HS-27A (cell line): ENCODE measurements at regions not wholly inside any gene's neighbourhood (a gene's known extent, or its start where the extent isn't known, plus 50 kb on each side); places are given as distances from the start of the nearest gene placed in this dataset.

ENCODE experiments used
- DNase-seq: peaks from one replicate; pipeline ENCODE4 v3.0.0-alpha.2; 2012; ENCODE audit warnings: low read depth, missing footprints

- no peak for DNase-seq
Measured at GRCh38 chr10:4074545-4075407, 289.8 kb upstream of the KLF6 start.

- DNase-seq: no peak
Measured at GRCh38 chr10:4073912-4074311, 288.9 kb upstream of the KLF6 start.

GRCh38 chr10:4070921-4071660 is 286.1 kb upstream of the KLF6 start:
- DNase-seq: no peak

DNA sequence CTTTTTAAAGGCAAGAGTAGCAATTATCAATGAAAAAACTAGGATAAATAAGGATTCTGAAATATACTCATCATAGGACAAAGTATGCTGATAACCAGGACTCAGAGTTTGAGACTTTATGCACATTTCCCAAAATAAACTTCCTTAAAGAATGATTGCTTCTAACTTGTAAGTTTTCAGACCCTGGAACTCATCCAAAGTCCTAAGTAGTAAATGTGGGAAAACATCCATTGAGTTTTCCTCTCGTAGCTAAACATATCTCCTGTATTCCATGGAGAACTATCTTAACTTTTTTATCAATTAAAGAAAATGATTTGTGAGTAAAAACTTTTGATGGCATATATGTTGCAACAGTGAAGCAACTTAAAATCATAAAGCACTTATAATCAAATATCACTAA is 285.2 kb upstream of the KLF6 start:
- DNase-seq: no peak

DNA sequence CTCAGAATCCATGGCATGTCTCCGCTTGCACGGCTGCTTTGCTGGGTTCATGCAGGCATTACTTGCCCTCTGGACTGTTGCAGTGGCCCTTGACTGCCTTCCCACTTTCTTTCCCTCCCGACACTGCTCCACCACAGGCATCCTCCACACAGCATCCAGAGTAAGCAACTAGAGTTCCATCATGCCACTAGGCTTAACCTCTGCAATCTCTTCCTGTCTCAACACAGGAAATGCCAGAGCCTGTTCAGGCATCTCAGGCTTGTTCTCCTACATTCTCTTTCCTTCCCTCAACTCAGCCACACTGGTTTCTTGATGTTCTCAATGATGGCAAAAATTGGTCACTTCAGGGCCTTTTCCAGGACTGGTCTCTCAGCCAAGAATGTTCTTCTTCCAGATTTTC is 284.5 kb upstream of the KLF6 start:
- no peak for DNase-seq

DNA sequence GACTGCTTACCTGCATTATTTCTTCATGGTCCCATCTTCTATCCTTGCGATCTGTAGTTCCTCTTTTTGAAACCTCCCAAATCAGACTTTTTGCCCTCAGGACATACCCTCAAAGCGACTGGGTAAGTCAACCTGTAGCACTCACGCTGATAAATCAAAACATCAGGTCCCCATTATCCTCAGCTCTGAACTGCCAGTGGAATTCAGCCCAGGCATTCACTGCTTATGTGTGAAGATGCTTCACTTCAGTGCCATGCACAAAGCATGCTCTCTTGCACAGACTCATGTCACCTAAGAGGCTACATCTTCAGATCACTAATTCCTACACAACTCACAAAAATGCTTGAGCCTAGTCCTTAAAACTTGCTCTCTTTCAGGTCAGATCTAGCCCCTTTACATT is 283.6 kb upstream of the KLF6 start:
- DNase-seq: no peak

DNA sequence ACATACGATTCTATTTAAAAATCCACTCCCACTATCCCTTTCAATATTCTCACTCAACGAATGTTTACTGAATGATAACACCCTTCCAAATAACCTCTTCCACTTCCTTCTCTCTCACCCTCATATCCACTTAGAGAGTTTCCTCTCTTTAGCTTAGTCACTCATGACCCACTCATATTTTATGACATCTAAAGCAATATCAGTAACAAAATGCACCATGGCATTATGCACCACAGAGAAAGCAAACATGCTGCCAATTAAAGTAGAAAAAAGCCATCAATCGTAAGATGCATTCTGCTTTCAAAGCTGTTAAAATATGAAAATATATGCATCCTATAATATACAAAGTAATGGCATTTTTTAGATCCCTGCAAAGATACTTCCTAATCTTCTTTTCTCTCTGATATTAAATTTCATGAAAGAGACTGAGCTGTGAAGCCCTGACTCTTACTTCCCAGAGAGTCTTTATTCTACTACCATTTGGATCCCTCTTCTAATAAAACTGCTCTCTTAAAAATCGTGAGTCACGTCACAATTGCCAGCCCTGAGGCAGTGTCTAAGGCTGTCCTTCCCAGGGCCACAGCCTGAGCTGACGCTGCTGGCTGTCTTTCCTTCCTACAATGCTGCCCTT is 283.0 kb upstream of the KLF6 start:
- no peak for DNase-seq

DNA sequence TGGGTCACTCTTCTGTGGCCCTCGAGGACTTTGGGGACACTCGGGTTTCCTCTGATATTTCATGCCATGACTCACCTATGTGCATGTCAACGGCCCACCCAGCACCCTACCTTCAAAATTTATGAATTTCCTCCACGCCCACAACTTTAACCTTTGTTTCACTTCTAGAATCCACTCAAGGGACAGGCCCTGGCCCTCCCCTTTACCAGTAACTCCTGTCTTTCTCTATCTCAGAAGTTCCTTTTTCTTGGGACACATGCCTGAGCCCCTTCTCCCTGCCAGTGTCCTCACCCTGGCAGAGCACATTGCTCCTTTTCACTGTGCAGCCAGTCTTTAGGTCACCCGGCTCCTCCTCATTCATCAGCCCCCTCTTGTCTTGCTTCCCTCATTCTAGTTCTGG is 282.5 kb upstream of the KLF6 start:
- DNase-seq: no peak

DNA sequence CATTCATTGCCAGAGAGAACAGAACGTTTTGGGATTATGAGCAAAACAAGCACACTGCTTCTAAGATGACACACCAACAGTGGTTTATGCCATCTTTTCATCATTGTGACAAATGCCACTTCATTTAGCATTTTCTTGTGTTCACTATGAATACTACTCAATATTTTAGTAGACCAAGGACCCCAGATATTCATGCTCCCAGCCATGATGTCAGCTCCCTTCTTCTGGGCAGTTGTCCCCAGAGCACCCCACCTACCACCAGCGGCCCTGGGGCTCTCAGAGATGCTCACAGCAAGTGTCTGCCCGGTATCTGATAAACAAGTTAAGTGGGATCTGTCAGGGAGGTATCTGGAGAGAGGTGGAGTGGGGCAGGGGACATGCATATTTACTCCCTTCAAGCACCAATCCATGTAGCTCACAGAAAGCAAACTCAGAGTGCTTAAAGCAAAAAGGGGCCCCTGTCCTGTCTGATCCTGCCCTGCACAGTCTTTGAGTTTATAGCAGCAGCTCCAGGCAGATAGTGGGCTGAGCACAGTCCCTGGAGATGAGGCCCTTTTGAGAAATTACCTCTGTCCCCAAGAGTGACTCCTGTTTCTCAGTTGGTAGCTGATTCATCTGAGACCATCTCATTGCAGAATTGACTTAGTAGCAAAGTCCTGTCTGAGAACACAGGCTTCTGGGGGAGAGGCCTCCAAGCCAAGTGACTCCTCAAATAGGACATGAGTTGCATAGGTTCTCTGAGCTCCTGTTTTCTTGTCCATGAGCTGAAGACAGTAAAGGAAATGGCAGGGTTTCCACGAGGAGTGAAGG is 281.8 kb upstream of the KLF6 start:
- no peak for DNase-seq

- DNase-seq: no peak
Measured at GRCh38 chr10:4064489-4064888, 279.5 kb upstream of the KLF6 start.

- DNase-seq: no peak
Measured at GRCh38 chr10:4063717-4064116, 278.7 kb upstream of the KLF6 start.

- no peak for DNase-seq
Measured at GRCh38 chr10:4062751-4063150, 277.7 kb upstream of the KLF6 start.

DNA sequence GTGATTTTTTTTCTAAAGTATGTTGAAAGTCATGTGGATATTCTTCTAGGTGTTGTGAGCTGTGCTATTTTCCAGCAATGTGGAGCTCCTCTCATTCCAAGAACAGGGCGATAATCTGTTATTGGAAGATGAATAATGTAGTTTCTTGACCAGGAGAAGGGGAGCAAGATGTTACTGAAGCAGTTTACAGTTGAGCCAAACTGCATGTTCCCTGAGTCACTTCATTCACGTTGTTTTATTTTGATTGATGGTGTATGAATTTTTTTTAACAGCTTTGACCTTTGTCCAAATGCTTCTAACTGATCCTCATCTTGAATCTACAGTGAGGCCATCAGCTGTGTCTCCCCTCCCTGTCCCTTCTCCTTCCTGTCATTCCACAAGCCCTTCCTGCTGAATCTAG is 277.1 kb upstream of the KLF6 start:
- no peak for DNase-seq

- no peak for DNase-seq
Measured at GRCh38 chr10:4061441-4061951, 276.5 kb upstream of the KLF6 start.

DNA sequence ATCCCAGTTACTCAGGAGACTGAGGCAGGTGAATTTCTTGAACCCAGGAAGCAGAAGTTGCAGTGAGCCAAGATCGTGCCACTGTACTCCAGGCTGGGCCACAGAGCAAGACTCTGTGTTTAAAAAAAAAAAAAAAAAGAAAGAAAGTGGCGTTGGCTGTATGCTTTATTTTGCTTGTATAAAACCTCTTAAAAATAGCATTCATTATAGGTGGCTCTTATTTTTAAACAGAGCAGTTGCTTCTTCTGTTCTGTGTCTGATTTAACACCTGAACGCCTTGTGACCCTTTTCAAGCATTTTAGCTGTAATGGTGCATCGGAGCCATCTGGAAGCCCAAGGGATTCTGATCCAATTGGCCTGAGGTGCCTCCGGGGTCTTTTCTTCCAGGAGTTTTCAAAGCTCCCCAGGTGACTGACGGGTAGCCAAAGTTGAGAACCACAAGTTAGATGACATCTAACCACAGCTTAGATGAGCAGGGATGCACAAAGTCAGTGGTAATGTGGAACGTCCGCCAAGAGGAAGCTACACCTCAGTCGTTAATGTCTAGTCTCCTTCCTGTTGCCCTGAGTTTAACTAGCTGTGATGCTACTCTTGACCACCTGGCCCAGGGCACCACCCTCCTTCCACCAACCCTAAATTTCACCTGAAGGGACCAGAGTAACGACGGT is 274.6 kb upstream of the KLF6 start:
- DNase-seq: no peak

- DNase-seq: no peak
Measured at GRCh38 chr10:4058514-4059029, 273.6 kb upstream of the KLF6 start.

- DNase-seq: no peak
Measured at GRCh38 chr10:4057725-4058513, 272.9 kb upstream of the KLF6 start.

DNA sequence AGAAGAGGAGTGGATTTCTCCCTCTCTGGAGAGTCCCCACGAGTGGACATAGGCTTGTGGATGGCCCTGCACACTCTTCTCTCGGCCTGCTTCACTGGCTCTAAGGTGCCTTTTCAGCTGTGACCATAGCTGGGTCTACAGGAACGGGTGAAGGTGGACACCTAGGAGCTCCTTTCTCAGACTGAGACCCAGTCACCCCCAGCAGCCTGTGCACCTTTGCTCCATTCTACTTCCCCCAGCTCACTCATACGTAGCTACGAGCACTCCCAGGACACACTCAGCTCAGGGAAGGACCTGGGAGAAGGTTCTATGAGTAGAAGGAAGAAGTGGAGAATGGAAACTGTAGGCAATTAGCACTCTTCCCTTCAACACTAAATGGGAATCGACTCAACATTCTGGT is 272.0 kb upstream of the KLF6 start:
- no peak for DNase-seq

GRCh38 chr10:4054656-4055435 is 269.8 kb upstream of the KLF6 start:
- DNase-seq: no peak

DNA sequence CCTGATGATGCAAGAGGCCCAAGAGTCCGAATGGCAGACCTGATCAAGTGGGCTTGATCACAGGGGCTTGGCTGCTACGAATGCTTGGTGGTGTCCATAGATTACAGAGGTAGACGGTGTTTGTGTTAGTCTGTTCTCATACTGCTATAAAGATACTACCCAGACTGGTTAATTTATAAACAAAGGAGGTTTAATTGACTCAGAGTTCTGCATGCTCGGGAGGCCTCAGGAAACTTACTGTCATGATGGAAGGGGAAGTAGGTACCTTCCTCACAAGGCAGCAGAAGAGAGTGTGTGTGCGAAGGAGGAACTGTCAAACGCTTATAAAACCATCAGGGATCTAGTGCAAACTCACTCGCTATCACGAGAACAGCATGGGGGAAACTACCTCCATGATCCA is 268.9 kb upstream of the KLF6 start:
- no peak for DNase-seq
